IMR-90 (cell line): ENCODE measurements at regions not wholly inside any gene's neighbourhood (a gene's known extent, or its start where the extent isn't known, plus 50 kb on each side); places are given as distances from the start of the nearest gene placed in this dataset.

ENCODE experiments used
- CEBPB ChIP-seq: IDR thresholded peaks from 2 replicates; pipeline ENCODE4 v1.6.1; 2012; ENCODE audit warnings: low read depth, low read length, improper control_type of control experiment
- MAFK ChIP-seq: IDR thresholded peaks from 2 replicates; pipeline ENCODE4 v1.6.1; 2012; ENCODE audit warnings: low read depth, low read length, improper control_type of control experiment
- MAZ ChIP-seq: IDR thresholded peaks from 2 replicates; pipeline ENCODE4 v1.6.1; 2012; ENCODE audit warnings: low read depth, mild to moderate bottlenecking, low read length, improper control_type of control experiment, moderate library complexity, borderline replicate concordance
- POLR2A ChIP-seq: IDR thresholded peaks from 2 replicates; pipeline ENCODE4 v1.6.1; 2012; ENCODE audit warnings: mild to moderate bottlenecking, low read depth, low read length
- RAD21 ChIP-seq: IDR thresholded peaks from 2 replicates; pipeline ENCODE4 v1.6.1; 2012; ENCODE audit warnings: low read length, improper control_type of control experiment
- RCOR1 ChIP-seq: IDR thresholded peaks from 2 replicates; pipeline ENCODE4 v1.6.1; 2012; ENCODE audit warnings: mild to moderate bottlenecking, low read length, improper control_type of control experiment; ENCODE audit not compliant: insufficient replicate concordance
- RFX5 ChIP-seq: IDR thresholded peaks from 2 replicates; pipeline ENCODE4 v1.8.0; 2012; ENCODE audit warnings: low read depth, mild to moderate bottlenecking, low read length, moderate library complexity
- TF ChIP-seq, protein P1 (sequence below): conservative IDR thresholded peaks from 2 replicates; pipeline ENCODE4 v1.5.1; 2012; ENCODE audit warnings: mild to moderate bottlenecking, low read depth, low read length, improper control_type of control experiment

DNA sequence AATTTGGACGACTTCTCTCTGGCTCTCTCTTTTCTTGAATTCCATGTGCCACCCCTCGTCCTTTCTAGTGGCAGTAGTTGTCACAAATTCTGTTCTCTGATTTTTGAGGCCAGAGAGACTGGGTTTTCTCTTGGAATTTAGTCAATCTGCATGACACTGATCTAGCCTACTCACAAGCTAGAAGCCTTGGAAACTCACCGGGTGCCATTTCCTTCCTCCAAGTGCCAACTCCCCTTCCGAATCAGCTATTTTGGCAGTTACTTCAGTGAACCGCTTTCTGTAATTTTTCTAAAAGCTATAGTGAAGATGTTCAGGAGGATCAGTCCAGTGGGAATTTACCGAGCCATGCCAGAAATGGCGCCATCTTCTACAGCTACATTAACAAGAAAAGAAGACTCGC is 228.9 kb downstream of the PMP22 start:
- no peak for TF ChIP-seq MAFK
- TF ChIP-seq, protein P1, sequence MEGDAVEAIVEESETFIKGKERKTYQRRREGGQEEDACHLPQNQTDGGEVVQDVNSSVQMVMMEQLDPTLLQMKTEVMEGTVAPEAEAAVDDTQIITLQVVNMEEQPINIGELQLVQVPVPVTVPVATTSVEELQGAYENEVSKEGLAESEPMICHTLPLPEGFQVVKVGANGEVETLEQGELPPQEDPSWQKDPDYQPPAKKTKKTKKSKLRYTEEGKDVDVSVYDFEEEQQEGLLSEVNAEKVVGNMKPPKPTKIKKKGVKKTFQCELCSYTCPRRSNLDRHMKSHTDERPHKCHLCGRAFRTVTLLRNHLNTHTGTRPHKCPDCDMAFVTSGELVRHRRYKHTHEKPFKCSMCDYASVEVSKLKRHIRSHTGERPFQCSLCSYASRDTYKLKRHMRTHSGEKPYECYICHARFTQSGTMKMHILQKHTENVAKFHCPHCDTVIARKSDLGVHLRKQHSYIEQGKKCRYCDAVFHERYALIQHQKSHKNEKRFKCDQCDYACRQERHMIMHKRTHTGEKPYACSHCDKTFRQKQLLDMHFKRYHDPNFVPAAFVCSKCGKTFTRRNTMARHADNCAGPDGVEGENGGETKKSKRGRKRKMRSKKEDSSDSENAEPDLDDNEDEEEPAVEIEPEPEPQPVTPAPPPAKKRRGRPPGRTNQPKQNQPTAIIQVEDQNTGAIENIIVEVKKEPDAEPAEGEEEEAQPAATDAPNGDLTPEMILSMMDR: no peak
- no peak for TF ChIP-seq POLR2A
- TF ChIP-seq CEBPB: no peak
- TF ChIP-seq RAD21: no peak
- TF ChIP-seq MAZ: no peak
- TF ChIP-seq RCOR1: no peak
- no peak for TF ChIP-seq RFX5
